ENCODE measurements at regions not wholly inside any gene's neighbourhood (a gene's known extent, or its start where the extent isn't known, plus 50 kb on each side); places are given as distances from the start of the nearest gene placed in this dataset.

- Mint-ChIP-seq H3K27me3 (peaks cover 11% of the 10 kb centered on the region), H3K4me1 (no peaks in the 10 kb centered on the region)
Measured at GRCh38 chr5:135667204-135667603, 88.4 kb upstream of the CXCL14 start.

GRCh38 chr5:135662683-135663082, 83.9 kb upstream of the CXCL14 start:
- H3K27ac Mint-ChIP-seq = no peak overlapping the region

More at GRCh38 chr5:135667204-135667603, 88.4 kb upstream of the CXCL14 start:
- Mint-ChIP-seq H3K9me3 (peaks cover 5% of the 10 kb centered on the region), H3K36me3 (no peaks in the 10 kb centered on the region), H3K27ac (no peak overlapping the region), H3K4me3 (no peak overlapping the region)

DNA sequence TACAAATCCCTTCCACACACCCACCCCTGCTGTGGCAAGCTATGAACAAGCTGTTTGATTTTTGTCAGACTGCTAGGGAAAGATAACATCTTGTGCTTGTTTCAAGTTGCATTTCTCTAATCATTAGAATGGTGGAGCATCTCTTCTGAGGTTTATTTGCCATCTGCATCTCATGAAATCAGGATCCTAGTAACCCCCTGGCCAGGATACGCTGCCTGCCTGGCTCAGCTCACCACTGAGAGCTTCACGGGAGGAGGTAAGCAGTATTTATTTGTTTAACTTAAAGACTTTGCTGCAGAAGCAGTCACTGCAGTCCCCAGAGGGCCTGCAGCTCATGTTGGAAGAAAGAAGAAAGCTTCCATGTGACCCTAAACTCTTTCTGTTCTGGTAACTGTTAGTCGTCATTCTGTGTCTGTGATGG, 83.3 kb upstream of the CXCL14 start:
- Mint-ChIP-seq H3K9me3 (peaks cover 13% of the 10 kb centered on the region), H3K4me1 (no peaks in the 10 kb centered on the region), H3K27ac (no peak overlapping the region), H3K27me3 (peaks cover 4% of the 10 kb centered on the region), H3K36me3 (no peaks in the 10 kb centered on the region), H3K4me3 (no peak overlapping the region)

More at GRCh38 chr5:135662683-135663082, 83.9 kb upstream of the CXCL14 start:
- Mint-ChIP-seq H3K27me3 (peaks cover 7% of the 10 kb centered on the region), H3K9me3 (peaks cover 13% of the 10 kb centered on the region), H3K4me3 (no peak overlapping the region), H3K36me3 (no peaks in the 10 kb centered on the region), H3K4me1 (no peaks in the 10 kb centered on the region)

DNA sequence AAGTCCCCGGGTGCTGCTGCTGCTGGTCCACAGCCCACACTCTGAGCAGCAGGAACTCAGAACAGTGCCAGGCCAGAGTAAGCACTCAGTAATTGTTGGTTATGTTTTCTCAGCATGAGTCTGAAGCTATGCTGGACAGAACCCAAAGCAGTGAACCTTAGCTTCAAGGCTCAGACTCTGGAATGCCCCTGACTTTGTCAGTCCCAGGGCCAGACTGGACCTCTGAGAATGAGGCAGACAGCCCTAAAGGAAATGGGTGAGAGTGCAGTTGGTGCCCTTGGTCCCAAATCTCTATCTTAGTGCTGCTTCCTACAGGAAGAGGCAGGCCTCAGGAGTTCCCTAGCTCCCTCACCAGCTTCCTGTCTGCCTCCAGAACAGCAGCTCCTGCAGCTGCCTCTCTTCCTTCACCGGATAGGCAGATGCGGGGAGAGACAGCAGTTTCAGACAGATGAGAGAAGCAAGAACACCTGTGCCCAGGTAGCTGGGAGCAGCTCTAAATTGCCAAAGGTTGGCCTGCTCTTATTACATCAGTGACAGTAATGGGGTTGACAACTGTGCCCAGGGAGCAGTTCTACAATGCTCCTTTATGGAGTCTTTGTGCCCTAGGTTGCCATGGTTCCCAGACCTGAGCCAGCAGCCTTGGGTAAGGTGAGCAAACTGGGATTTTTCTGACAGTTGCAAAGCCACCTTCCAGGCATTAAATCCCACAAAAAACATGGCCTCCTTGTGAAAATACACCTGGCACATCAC, 82.2 kb upstream of the CXCL14 start:
- no peak overlapping the region for H3K4me3 Mint-ChIP-seq
- no peaks in the 10 kb centered on the region for H3K4me1 Mint-ChIP-seq
- H3K9me3 Mint-ChIP-seq = peaks cover 13% of the 10 kb centered on the region
- no peaks in the 10 kb centered on the region for H3K36me3 Mint-ChIP-seq
- H3K27ac Mint-ChIP-seq = no peak overlapping the region
- H3K27me3 Mint-ChIP-seq = peaks cover 4% of the 10 kb centered on the region

DNA sequence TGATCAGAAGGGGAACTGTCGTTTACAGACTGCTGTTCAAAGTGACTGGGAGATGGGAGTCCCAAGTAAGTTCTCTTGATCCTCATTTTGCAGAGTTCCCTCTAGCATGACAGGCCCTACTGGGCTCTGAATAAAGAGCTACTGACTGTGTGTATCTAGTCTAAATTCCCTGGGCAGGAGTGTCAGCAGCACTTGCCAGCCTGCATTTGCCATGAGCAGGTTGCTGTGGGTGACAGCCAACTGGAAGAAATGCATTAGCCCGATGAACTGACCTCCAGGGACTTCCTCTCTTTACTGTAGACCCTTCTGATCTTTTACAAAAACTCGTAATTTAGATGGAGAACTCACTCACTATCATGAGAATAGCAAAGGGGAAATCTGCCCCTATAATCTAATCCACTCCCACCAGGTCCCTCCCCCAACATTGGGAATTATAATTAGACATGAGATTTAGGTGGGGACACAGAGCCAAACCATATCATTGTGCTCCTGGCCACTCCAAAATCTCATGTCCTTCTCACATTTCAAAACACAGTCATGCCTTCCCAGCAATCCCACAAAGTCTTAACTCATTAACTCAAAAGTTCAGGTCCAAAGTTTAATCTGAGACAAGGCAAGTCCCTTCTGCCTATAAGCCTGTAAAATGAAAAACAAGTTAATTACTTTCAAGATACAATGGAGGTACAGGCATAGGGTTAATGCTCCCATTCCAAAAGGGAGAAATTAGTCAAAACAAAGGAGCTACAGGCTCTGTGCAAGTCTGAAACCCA, 78.9 kb upstream of the CXCL14 start:
- Mint-ChIP-seq H3K36me3 (no peaks in the 10 kb centered on the region), H3K9me3 (peaks cover 8% of the 10 kb centered on the region), H3K27ac (no peak overlapping the region), H3K4me3 (no peak overlapping the region), H3K27me3 (peaks cover 4% of the 10 kb centered on the region), H3K4me1 (no peaks in the 10 kb centered on the region)

DNA sequence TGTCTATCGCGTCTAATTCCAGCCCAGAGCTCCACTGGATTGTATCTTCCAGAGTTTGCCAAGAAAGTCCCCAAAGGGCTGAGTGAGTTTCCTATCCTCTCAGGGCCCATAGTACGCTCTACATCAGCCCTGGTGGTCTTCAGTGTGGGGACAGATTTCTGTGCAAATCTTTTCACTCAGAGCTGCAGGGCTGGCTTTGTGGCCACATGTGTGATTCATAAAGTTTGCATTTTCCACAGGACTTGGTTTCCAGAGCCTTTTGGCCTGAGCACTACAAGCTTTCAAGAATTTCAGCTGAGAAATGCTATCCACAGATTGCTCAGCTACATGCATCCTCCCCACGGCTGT, 76.7 kb upstream of the CXCL14 start:
- peaks cover 2% of the 10 kb centered on the region for H3K27me3 Mint-ChIP-seq
- peaks cover 8% of the 10 kb centered on the region for H3K9me3 Mint-ChIP-seq
- no peaks in the 10 kb centered on the region for H3K4me1 Mint-ChIP-seq
- no peak overlapping the region for H3K4me3 Mint-ChIP-seq
- H3K27ac Mint-ChIP-seq = no peak overlapping the region
- no peaks in the 10 kb centered on the region for H3K36me3 Mint-ChIP-seq

- Mint-ChIP-seq H3K4me1 (no peaks in the 10 kb centered on the region), H3K27me3 (peaks cover 2% of the 10 kb centered on the region), H3K9me3 (peaks cover 8% of the 10 kb centered on the region), H3K27ac (no peak overlapping the region), H3K4me3 (no peak overlapping the region), H3K36me3 (no peaks in the 10 kb centered on the region)
Measured at GRCh38 chr5:135654761-135655467, 76.1 kb upstream of the CXCL14 start.

DNA sequence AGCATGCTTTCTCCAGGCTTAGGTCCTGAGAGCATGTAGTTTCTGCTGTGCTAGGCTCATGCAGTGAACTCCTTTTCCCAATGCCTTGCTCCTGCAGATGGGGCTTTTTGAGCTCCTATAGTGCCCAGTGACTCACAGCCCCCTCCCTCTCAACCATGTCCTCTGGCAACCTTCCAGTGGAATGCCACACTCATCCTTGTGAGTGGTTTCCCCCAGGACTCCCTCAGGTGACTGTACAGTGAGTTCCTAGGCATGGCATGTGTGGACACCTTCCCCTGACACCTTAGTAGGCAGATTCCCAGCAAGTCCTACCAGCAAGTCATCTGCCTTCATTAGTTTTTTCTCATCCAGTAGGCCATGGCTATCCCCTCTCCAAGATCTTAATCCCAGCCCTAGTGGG, 72.4 kb upstream of the CXCL14 start:
- Mint-ChIP-seq H3K4me1 (no peaks in the 10 kb centered on the region), H3K27ac (no peak overlapping the region), H3K27me3 (no peaks in the 10 kb centered on the region), H3K9me3 (no peaks in the 10 kb centered on the region), H3K36me3 (no peaks in the 10 kb centered on the region), H3K4me3 (no peak overlapping the region)

GRCh38 chr5:135650081-135650480, 71.3 kb upstream of the CXCL14 start:
- H3K9me3 Mint-ChIP-seq = no peaks in the 10 kb centered on the region
- H3K4me1 Mint-ChIP-seq = no peaks in the 10 kb centered on the region
- H3K36me3 Mint-ChIP-seq = no peaks in the 10 kb centered on the region
- no peak overlapping the region for H3K27ac Mint-ChIP-seq
- no peak overlapping the region for H3K4me3 Mint-ChIP-seq
- no peaks in the 10 kb centered on the region for H3K27me3 Mint-ChIP-seq

DNA sequence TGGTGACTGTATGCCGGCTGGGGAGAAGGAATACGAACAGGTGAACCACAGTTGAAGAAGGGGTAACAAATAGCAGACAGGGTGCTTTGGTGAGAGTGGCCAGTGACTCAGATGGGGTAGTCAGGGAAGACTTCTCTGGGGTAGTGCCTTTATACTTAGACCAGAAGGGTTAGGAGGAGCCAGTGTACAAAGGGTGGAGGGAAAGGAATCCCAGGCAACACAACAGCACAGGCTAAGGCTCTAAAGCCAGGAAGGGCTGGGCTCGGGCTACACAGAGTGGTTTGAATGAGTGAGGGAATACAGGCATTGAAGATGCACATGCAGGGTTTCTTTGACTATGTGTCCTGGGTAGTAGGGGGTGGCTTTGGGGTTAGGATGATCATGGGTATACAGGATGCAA, 70.6 kb upstream of the CXCL14 start:
- Mint-ChIP-seq H3K27me3 (no peaks in the 10 kb centered on the region), H3K36me3 (no peaks in the 10 kb centered on the region), H3K27ac (no peak overlapping the region), H3K4me1 (no peaks in the 10 kb centered on the region), H3K4me3 (no peak overlapping the region), H3K9me3 (no peaks in the 10 kb centered on the region)

DNA sequence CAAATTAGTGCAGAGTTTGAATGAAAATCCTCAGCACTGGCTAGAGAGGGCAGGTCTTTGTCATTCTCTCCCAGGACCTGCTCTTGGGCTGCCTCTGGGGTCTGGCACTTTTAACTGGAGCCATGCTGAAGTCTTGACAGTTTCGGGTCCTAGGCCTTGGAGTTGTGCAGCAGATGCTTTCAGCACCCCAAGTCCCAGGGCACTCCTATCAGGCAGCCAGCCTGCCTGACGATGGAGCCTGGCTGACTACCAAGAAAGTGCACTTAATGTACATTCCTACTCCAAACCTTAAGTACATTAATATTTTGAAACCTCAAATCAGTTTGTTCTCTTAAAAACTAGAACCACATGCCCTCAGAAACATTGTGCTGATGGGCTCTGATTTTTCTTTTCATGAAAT, 69.3 kb upstream of the CXCL14 start:
- Mint-ChIP-seq H3K27me3 (no peaks in the 10 kb centered on the region), H3K36me3 (no peaks in the 10 kb centered on the region), H3K27ac (no peak overlapping the region), H3K9me3 (no peaks in the 10 kb centered on the region), H3K4me3 (no peak overlapping the region), H3K4me1 (no peaks in the 10 kb centered on the region)

GRCh38 chr5:135645336-135646180, 66.8 kb upstream of the CXCL14 start:
- Mint-ChIP-seq H3K9me3 (no peaks in the 10 kb centered on the region), H3K36me3 (no peaks in the 10 kb centered on the region), H3K4me3 (no peak overlapping the region), H3K27me3 (peaks cover 2% of the 10 kb centered on the region), H3K27ac (no peak overlapping the region), H3K4me1 (no peaks in the 10 kb centered on the region)

- Mint-ChIP-seq H3K27me3 (peaks cover 2% of the 10 kb centered on the region), H3K9me3 (no peaks in the 10 kb centered on the region), H3K36me3 (no peaks in the 10 kb centered on the region), H3K4me3 (no peak overlapping the region), H3K4me1 (no peaks in the 10 kb centered on the region), H3K27ac (no peak overlapping the region)
Measured at GRCh38 chr5:135644816-135645215, 66.0 kb upstream of the CXCL14 start.

- H3K36me3 Mint-ChIP-seq = no peaks in the 10 kb centered on the region
- peaks cover 5% of the 10 kb centered on the region for H3K27me3 Mint-ChIP-seq
- H3K4me1 Mint-ChIP-seq = no peaks in the 10 kb centered on the region
- H3K27ac Mint-ChIP-seq = no peak overlapping the region
- H3K4me3 Mint-ChIP-seq = no peak overlapping the region
- H3K9me3 Mint-ChIP-seq = no peaks in the 10 kb centered on the region
Measured at GRCh38 chr5:135643881-135644766, 65.3 kb upstream of the CXCL14 start.
